ENCODE measurements at regions not wholly inside any gene's neighbourhood (a gene's known extent, or its start where the extent isn't known, plus 50 kb on each side); places are given as distances from the start of the nearest gene placed in this dataset.

DNA sequence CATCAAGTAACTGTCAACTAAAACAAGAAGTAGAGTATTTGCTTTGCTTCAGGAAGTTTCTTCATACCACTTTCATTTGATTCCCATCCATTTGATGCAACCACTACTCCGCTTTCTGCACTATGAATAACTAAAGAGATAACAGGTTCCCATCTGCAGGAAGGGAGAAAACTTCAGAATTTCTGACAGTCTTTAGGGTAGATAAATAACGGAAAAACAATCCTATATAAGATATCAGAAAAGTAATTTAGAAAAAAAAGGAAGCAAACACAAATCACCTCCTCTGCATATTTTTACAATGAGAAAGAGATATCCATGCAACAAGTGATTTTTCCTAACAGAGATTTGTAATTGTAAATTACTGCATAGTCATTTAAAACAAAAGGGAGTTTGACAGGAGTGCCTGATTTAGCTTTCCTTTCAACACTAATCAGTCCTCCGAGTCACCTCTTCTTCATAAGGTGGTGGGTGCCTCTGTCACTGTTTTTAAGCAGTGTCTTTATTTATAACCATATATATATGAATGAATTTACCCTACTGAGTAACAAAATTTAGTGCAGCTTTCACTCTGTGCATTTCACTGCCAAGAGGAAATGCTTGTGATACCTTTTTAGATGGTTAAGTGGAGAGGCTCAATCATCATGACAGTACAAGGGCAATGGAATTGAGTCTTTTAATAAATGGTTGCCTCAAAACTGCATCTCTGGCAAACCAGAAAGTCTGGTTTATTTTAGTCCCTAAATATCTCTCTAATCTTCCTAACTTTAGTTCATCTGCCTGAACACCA, 1920.4 kb downstream of the MRPL39 start:
- H3K4me3 ChIP-seq (ENCODE audit: low read length in 2 of 2), result no peak overlapping the region
- CTCF ChIA-PET (ENCODE audit: partially characterized antibody), result no interaction called here

DNA sequence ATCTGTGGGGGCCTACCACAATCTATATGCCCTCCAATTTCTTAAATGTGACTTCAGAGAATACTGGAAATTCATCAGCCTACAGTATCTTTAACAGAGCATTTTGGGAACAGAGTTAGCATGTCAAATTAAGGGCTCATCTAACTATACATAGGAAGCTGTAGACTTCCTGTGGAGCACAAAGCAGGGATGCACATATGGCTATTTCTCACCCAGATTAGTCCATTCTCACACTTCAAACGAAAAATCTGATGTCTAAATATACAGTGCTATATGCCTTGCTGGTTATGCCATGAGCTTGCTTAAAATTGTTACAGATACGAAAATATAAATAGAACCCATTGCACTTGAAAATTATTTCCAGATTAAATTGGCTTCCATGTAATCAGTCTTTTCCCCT, 1922.8 kb downstream of the MRPL39 start:
- Histone ChIP-seq H3K27ac (ENCODE audit: low read depth, low read length) (no peak overlapping the region), H3K36me3 (ENCODE audit: insufficient read depth, low read length) (no peaks in the 10 kb centered on the region), H3K4me1 (ENCODE audit: insufficient read depth, low read length) (no peaks in the 10 kb centered on the region), H3K9me3 (ENCODE audit: control insufficient read depth in 1 of 2, low read length in 2 of 2) (no peaks in the 10 kb centered on the region), H3K4me3 (ENCODE audit: low read length in 2 of 2) (no peak overlapping the region), H3K27me3 (ENCODE audit: insufficient read depth, low read length) (no peaks in the 10 kb centered on the region)
- H3K4me1 Mint-ChIP-seq, result no peaks in the 10 kb centered on the region
- POLR2A ChIA-PET (ENCODE audit: partially characterized antibody), result no interaction called here
- no peak overlapping the region for H3K27ac Mint-ChIP-seq
- CTCF ChIA-PET (ENCODE audit: partially characterized antibody), result no interaction called here
- H3K4me3 Mint-ChIP-seq, result no peak overlapping the region
- peaks cover 0 to 6% (median 1%) of the 10 kb centered on the region in 8 donors for H3K9me3 Mint-ChIP-seq
- intact Hi-C loops (cut with micrococcal nuclease), result no loop called here
- no peaks in the 10 kb centered on the region for H3K36me3 Mint-ChIP-seq
- DNase-seq, result no peak
- H3K27me3 Mint-ChIP-seq, result no peaks in the 10 kb centered on the region

More for the DNA sequence above, 1920.4 kb downstream of the MRPL39 start:
- POLR2A ChIA-PET (ENCODE audit: partially characterized antibody), result no interaction called here
- no peaks in the 10 kb centered on the region for H3K27me3 ChIP-seq (ENCODE audit: insufficient read depth, low read length)
- peaks cover 0 to 6% (median 1%) of the 10 kb centered on the region in 8 donors for H3K9me3 Mint-ChIP-seq
- DNase-seq, result no peak
- H3K36me3 ChIP-seq (ENCODE audit: insufficient read depth, low read length), result no peaks in the 10 kb centered on the region
- no peak overlapping the region for H3K27ac ChIP-seq (ENCODE audit: low read depth, low read length)
- H3K4me3 Mint-ChIP-seq, result no peak overlapping the region
- no peaks in the 10 kb centered on the region for H3K36me3 Mint-ChIP-seq
- H3K4me1 ChIP-seq (ENCODE audit: insufficient read depth, low read length), result no peaks in the 10 kb centered on the region
- H3K27me3 Mint-ChIP-seq, result no peaks in the 10 kb centered on the region
- no peaks in the 10 kb centered on the region for H3K4me1 Mint-ChIP-seq
- intact Hi-C loops (cut with micrococcal nuclease), result no loop called here
- H3K27ac Mint-ChIP-seq, result no peak overlapping the region
- H3K9me3 ChIP-seq (ENCODE audit: control insufficient read depth in 1 of 2, low read length in 2 of 2), result no peaks in the 10 kb centered on the region

DNA sequence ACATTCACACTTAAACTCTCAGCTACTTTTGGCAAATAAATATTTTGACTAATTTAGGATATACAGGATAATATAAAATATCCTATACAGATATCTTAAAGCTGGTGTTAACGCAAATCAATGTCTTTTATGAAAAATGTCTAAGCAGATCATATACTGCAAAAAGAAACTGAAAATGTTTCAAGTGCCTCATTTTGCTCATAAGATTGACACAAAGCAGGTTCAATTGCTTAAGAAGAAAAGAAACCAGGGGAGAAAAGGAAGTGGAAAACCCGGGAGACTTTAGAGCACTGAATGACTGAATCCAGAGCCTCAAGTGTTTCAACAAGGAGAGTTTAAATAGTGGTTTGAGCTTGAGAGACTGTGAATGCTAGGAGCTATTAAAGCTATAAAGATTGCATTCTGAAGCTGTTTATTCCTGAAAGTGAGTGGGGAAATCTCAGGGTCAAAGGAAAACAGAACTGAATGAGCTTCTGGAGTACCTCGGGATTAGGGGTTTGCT, 1943.0 kb downstream of the MRPL39 start:
- Mint-ChIP-seq H3K36me3 (no peaks in the 10 kb centered on the region), H3K27ac (no peak overlapping the region), H3K4me3 (no peak overlapping the region), H3K4me1 (no peaks in the 10 kb centered on the region), H3K27me3 (no peaks in the 10 kb centered on the region), H3K9me3 (peaks cover 0 to 6% (median 0%) of the 10 kb centered on the region in 8 donors)
- no peaks in the 10 kb centered on the region for H3K27me3 ChIP-seq (ENCODE audit: insufficient read depth, low read length)
- no peaks in the 10 kb centered on the region for H3K4me1 ChIP-seq (ENCODE audit: insufficient read depth, low read length)
- no peak overlapping the region for H3K4me3 ChIP-seq (ENCODE audit: low read length in 2 of 2)
- intact Hi-C loops (cut with micrococcal nuclease), result no loop called here
- H3K27ac ChIP-seq (ENCODE audit: low read depth, low read length), result no peak overlapping the region
- no peaks in the 10 kb centered on the region for H3K36me3 ChIP-seq (ENCODE audit: insufficient read depth, low read length)
- no peak for DNase-seq
- H3K9me3 ChIP-seq (ENCODE audit: control insufficient read depth in 1 of 2, low read length in 2 of 2), result no peaks in the 10 kb centered on the region
- CTCF ChIA-PET (ENCODE audit: partially characterized antibody), result interaction anchor here (0.7 kb wide), 1 partner anchor 26 kb away, joined by 3 read pairs; no protein-coding TSS in a partner anchor
- POLR2A ChIA-PET (ENCODE audit: partially characterized antibody), result no interaction called here

DNA sequence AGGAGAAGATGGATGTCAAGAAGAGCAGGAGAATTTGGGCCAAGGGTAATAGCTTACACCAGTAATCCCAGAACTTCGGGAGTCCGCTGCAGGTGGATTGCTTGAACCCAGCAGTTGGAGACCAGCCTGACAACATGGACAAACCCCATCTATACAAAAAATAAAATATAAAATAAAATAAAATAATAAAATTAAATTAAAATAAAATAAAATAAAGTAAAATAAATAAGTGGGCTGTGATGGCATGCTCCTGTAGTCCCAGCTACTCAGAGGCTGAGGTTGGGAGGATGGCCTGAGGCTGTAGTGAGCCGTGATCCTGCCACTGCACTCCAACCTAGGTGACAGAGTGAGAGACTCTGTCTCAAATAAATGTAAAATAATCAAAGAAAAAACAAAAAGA, 1946.7 kb downstream of the MRPL39 start:
- no peaks in the 10 kb centered on the region for H3K36me3 ChIP-seq (ENCODE audit: insufficient read depth, low read length)
- ChIA-PET POLR2A (ENCODE audit: partially characterized antibody) (no interaction called here), CTCF (ENCODE audit: partially characterized antibody) (no interaction called here)
- Mint-ChIP-seq H3K9me3 (peaks cover 0 to 6% (median 0%) of the 10 kb centered on the region in 8 donors), H3K36me3 (no peaks in the 10 kb centered on the region), H3K27me3 (no peaks in the 10 kb centered on the region), H3K4me3 (no peak overlapping the region), H3K27ac (no peak overlapping the region), H3K4me1 (no peaks in the 10 kb centered on the region)
- intact Hi-C loops (cut with micrococcal nuclease), result no loop called here
- H3K27ac ChIP-seq (ENCODE audit: low read depth, low read length), result no peak overlapping the region
- no peak overlapping the region for H3K4me3 ChIP-seq (ENCODE audit: low read length in 2 of 2)
- H3K27me3 ChIP-seq (ENCODE audit: insufficient read depth, low read length), result no peaks in the 10 kb centered on the region
- H3K4me1 ChIP-seq (ENCODE audit: insufficient read depth, low read length), result no peaks in the 10 kb centered on the region
- DNase-seq, result no peak
- no peaks in the 10 kb centered on the region for H3K9me3 ChIP-seq (ENCODE audit: control insufficient read depth in 1 of 2, low read length in 2 of 2)

DNA sequence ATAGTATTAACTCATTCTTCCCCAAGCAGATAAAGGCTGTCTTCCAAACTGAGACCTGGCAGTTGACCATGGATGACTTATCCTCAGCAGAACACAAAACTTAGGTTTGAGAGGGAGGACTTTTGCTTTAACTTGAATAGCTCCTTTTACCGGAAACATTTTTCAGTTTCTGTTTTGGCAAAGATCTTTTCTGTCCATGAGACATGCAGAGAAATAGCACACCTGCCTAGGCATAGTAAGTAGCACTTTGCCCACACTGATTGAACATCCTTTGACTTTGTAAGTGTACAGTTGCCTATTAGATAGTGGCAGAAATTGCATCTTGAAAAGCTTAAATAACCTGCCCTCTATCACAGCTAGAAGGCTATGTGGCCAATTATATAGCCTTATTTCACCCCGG, 1962.5 kb downstream of the MRPL39 start:
- no peak overlapping the region for H3K27ac ChIP-seq (ENCODE audit: low read depth, low read length)
- no peak for DNase-seq
- H3K27me3 Mint-ChIP-seq, result no peaks in the 10 kb centered on the region
- H3K4me1 Mint-ChIP-seq, result no peaks in the 10 kb centered on the region
- no peaks in the 10 kb centered on the region for H3K4me1 ChIP-seq (ENCODE audit: insufficient read depth, low read length)
- no peaks in the 10 kb centered on the region for H3K9me3 ChIP-seq (ENCODE audit: control insufficient read depth in 1 of 2, low read length in 2 of 2)
- CTCF ChIA-PET (ENCODE audit: partially characterized antibody), result no interaction called here
- H3K36me3 ChIP-seq (ENCODE audit: insufficient read depth, low read length), result no peaks in the 10 kb centered on the region
- no peak overlapping the region for H3K4me3 Mint-ChIP-seq
- no peaks in the 10 kb centered on the region for H3K27me3 ChIP-seq (ENCODE audit: insufficient read depth, low read length)
- H3K27ac Mint-ChIP-seq, result no peak overlapping the region
- POLR2A ChIA-PET (ENCODE audit: partially characterized antibody), result no interaction called here
- H3K9me3 Mint-ChIP-seq, result peaks cover 0 to 6% (median under 1%) of the 10 kb centered on the region in 8 donors
- H3K4me3 ChIP-seq (ENCODE audit: low read length in 2 of 2), result no peak overlapping the region
- no peaks in the 10 kb centered on the region for H3K36me3 Mint-ChIP-seq
- intact Hi-C loops (cut with micrococcal nuclease), result no loop called here

DNA sequence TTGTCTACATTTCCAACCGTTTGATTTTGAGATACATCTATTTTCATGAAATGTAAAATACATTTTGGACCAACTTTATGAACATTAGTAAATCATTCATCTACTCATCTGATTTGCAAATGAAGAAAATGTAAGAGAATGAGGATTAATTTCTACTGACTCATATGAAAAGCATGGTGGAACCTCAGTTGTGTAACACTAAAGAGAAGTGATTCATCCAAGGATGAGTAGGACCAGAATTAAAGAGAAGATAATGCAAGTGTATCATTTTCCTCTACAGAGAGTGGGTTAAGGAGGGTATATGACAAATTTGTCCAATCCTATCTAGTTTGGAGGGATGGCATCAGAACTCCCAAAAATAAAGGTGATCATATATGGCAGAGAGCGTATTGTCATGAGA, 1967.6 kb downstream of the MRPL39 start:
- Mint-ChIP-seq H3K9me3 (peaks cover 0 to 12% (median under 1%) of the 10 kb centered on the region in 8 donors), H3K27ac (no peak overlapping the region), H3K4me3 (no peak overlapping the region), H3K36me3 (no peaks in the 10 kb centered on the region), H3K4me1 (no peaks in the 10 kb centered on the region), H3K27me3 (no peaks in the 10 kb centered on the region)
- no peaks in the 10 kb centered on the region for H3K36me3 ChIP-seq (ENCODE audit: insufficient read depth, low read length)
- intact Hi-C loops (cut with micrococcal nuclease), result no loop called here
- H3K27me3 ChIP-seq (ENCODE audit: insufficient read depth, low read length), result no peaks in the 10 kb centered on the region
- no peak overlapping the region for H3K27ac ChIP-seq (ENCODE audit: low read depth, low read length)
- no peak for DNase-seq
- POLR2A ChIA-PET (ENCODE audit: partially characterized antibody), result no interaction called here
- H3K9me3 ChIP-seq (ENCODE audit: control insufficient read depth in 1 of 2, low read length in 2 of 2), result no peaks in the 10 kb centered on the region
- CTCF ChIA-PET (ENCODE audit: partially characterized antibody), result no interaction called here
- H3K4me3 ChIP-seq (ENCODE audit: low read length in 2 of 2), result no peak overlapping the region
- no peaks in the 10 kb centered on the region for H3K4me1 ChIP-seq (ENCODE audit: insufficient read depth, low read length)

DNA sequence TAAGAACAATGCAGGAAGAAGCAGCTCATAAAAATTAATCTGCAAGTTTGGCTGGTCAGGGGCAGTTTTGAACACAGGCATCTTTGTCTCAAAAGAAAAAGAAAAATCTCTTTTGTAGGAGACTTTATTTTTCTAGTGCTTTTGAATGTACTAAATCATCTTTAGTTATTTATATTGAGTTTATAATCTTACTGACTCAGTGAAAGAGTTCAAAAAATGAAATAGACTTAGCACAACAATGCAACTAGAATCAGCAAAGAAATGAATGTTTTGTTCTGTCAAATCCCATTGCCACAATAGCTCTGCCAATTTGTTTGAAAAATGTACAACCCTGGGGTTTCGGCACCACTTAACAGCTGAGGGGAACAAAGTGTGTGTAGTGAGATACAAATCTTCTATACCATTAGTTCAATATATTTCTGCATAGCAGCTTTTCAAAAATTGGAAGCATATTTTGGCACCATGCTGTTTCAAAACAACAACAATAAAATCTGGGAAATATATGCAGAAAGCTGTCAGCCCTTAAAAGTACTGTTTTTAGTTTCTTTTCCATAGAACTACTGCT, 1969.1 kb downstream of the MRPL39 start:
- CTCF ChIA-PET (ENCODE audit: partially characterized antibody), result interaction anchor here (0.6 kb wide), 1 partner anchor 26 kb away, joined by 3 read pairs; no protein-coding TSS in a partner anchor
- Mint-ChIP-seq H3K27me3 (no peaks in the 10 kb centered on the region), H3K4me1 (no peaks in the 10 kb centered on the region), H3K4me3 (no peak overlapping the region), H3K27ac (no peak overlapping the region), H3K36me3 (no peaks in the 10 kb centered on the region), H3K9me3 (peaks cover 0 to 12% (median under 1%) of the 10 kb centered on the region in 8 donors)
- no peaks in the 10 kb centered on the region for H3K9me3 ChIP-seq (ENCODE audit: control insufficient read depth in 1 of 2, low read length in 2 of 2)
- H3K4me1 ChIP-seq (ENCODE audit: insufficient read depth, low read length), result no peaks in the 10 kb centered on the region
- no peaks in the 10 kb centered on the region for H3K27me3 ChIP-seq (ENCODE audit: insufficient read depth, low read length)
- H3K27ac ChIP-seq (ENCODE audit: low read depth, low read length), result no peak overlapping the region
- POLR2A ChIA-PET (ENCODE audit: partially characterized antibody), result no interaction called here
- H3K36me3 ChIP-seq (ENCODE audit: insufficient read depth, low read length), result no peaks in the 10 kb centered on the region
- H3K4me3 ChIP-seq (ENCODE audit: low read length in 2 of 2), result no peak overlapping the region
- intact Hi-C loops (cut with micrococcal nuclease), result no loop called here
- no peak for DNase-seq

Data from CD4-positive, alpha-beta memory T cell (primary cell).